H1 (cell line): ENCODE measurements at regions not wholly inside any gene's neighbourhood (a gene's known extent, or its start where the extent isn't known, plus 50 kb on each side); places are given as distances from the start of the nearest gene placed in this dataset.

Experiments
- CTCF ChIA-PET: fragments of 300-600 bp; sonication (Branson Sonifier 250); formaldehyde crosslinking; loops from one replicate; lab custom pipeline; 2021; ENCODE audit not compliant: partially characterized antibody; lab: Charles Lee
- POLR2A ChIA-PET: fragments of 300-600 bp; sonication (Branson Sonifier 250); formaldehyde crosslinking; loops from one replicate; lab custom pipeline; 2021; ENCODE audit warnings: inconsistent platforms; ENCODE audit not compliant: partially characterized antibody; lab: Charles Lee
- DNase-seq, 2 experiments: peaks; one replicate each; pipeline versions ENCODE4 v3.0.0 to v3.0.0-alpha.2; 2010 to 2022; ENCODE audit warnings: low spot score in 2 of 2, low read depth in 1 of 2, mixed read lengths in 1 of 2
- FAIRE-seq: peaks from 2 replicates; lab custom pipeline; 2011; peaks lifted over from hg19 to GRCh38; lab: Jason Lieb, UNC
- H2AFZ ChIP-seq: 2 replicates; pipeline ENCODE4 v1.8.1; 2012; ENCODE audit warnings: low read length, inconsistent platforms
- H2AK5ac ChIP-seq: 2 replicates; pipeline ENCODE4 v1.6.1; 2013; ENCODE audit warnings: low read depth, low read length
- H2BK120ac ChIP-seq: replicated peaks from 2 replicates; pipeline ENCODE3; 2013; ENCODE audit warnings: low read depth, low read length, inconsistent platforms
- H2BK12ac ChIP-seq: 2 replicates; pipeline ENCODE4 v1.6.1; 2013; ENCODE audit warnings: low read depth, low read length
- H2BK15ac ChIP-seq: 2 replicates; pipeline ENCODE4 v1.6.1; 2013; ENCODE audit warnings: low read length
- H2BK20ac ChIP-seq: 2 replicates; pipeline ENCODE4 v1.6.1; 2013; ENCODE audit warnings: low read length
- H2BK5ac ChIP-seq: 2 replicates; pipeline ENCODE4 v1.6.1; 2013; ENCODE audit warnings: low read depth, low read length
- H3K14ac ChIP-seq: 2 replicates; pipeline ENCODE4 v1.6.1; 2013; ENCODE audit warnings: inconsistent platforms; ENCODE audit not compliant: insufficient read length
- H3K18ac ChIP-seq: 2 replicates; pipeline ENCODE4 v1.6.1; 2013; ENCODE audit warnings: low read length; ENCODE audit errors: extremely low read depth
- H3K23ac ChIP-seq: 2 replicates; pipeline ENCODE4 v1.6.1; 2013; ENCODE audit warnings: inconsistent platforms; ENCODE audit not compliant: insufficient read length
- H3K23me2 ChIP-seq: 2 replicates; pipeline ENCODE4 v1.6.1; 2013; ENCODE audit warnings: low read depth, low read length
- H3K27ac ChIP-seq: 2 replicates; pipeline ENCODE4 v1.6.1; 2011; ENCODE audit warnings: low read depth, low read length, inconsistent platforms
- H3K27me3 ChIP-seq, 4 experiments: replicated peaks in 1 of 4; 1 replicate in 1 of 4; 2 replicates in 3 of 4; pipeline versions ENCODE4 v1.6.1 to v1.8.1; 2011 to 2013; ENCODE audit warnings: low read length in 3 of 4, mild to moderate bottlenecking in 3 of 4, inconsistent platforms in 2 of 4, mixed read lengths in 2 of 4, moderate library complexity in 1 of 4; ENCODE audit not compliant: control insufficient read depth in 3 of 4, insufficient read depth in 3 of 4; ENCODE audit errors: extremely low read depth in 1 of 4
- H3K36me3 ChIP-seq, 4 experiments: 2 replicates each; pipeline versions ENCODE4 v1.6.1 to v1.8.1; 2011 to 2013; ENCODE audit warnings: mild to moderate bottlenecking in 4 of 4, low read length in 3 of 4, moderate library complexity in 2 of 4, control low read depth in 1 of 4, inconsistent platforms in 1 of 4; ENCODE audit not compliant: insufficient read depth in 4 of 4, control insufficient read depth in 2 of 4
- H3K4ac ChIP-seq: replicated peaks from 2 replicates; pipeline ENCODE3; 2013; ENCODE audit warnings: low read length, low read depth, mixed read lengths, inconsistent platforms; ENCODE audit not compliant: insufficient read length
- H3K4me1 ChIP-seq, 4 experiments: replicated peaks in 1 of 4; 1 replicate in 1 of 4; 2 replicates in 3 of 4; pipeline versions ENCODE4 v1.6.1 to v1.8.1; 2011 to 2013; ENCODE audit warnings: low read length in 3 of 4, inconsistent platforms in 2 of 4, mixed read lengths in 1 of 4; ENCODE audit not compliant: insufficient read depth in 4 of 4, control insufficient read depth in 3 of 4
- H3K4me2 ChIP-seq, 2 experiments: 2 replicates each; pipeline versions ENCODE4 v1.6.1 to v1.8.1; 2011 to 2013; ENCODE audit warnings: low read depth in 2 of 2, low read length in 2 of 2, control low read depth in 1 of 2, inconsistent platforms in 1 of 2, mild to moderate bottlenecking in 1 of 2; ENCODE audit not compliant: insufficient read depth in 1 of 2
- H3K4me3 ChIP-seq, 4 experiments: fragments of 200-600, 300-600 bp in 1 of 4; sonication (generic), shearing (Covaris generic), sonication (Bioruptor Twin) in 1 of 4; 2 replicates each; pipeline versions ENCODE4 v1.5.1 to v1.8.1; 2011 to 2016; ENCODE audit warnings: low read length in 4 of 4, low read depth in 3 of 4, control low read depth in 2 of 4, inconsistent platforms in 2 of 4, mild to moderate bottlenecking in 2 of 4, mixed read lengths in 1 of 4, moderate library complexity in 1 of 4; ENCODE audit not compliant: insufficient read depth in 2 of 4; ENCODE audit errors: extremely low read depth in 1 of 4
- H3K56ac ChIP-seq: replicated peaks from 2 replicates; pipeline ENCODE3; 2013; ENCODE audit warnings: low read depth, mild to moderate bottlenecking, mixed read lengths, low read length, inconsistent platforms; ENCODE audit not compliant: insufficient read length
- H3K79me1 ChIP-seq: 2 replicates; pipeline ENCODE4 v1.6.1; 2013; ENCODE audit warnings: low read depth, low read length, control low read depth
- H3K79me2 ChIP-seq, 2 experiments: 2 replicates each; pipeline versions ENCODE4 v1.6.1 to v1.8.1; 2012 to 2013; ENCODE audit warnings: low read length in 2 of 2, mild to moderate bottlenecking in 2 of 2, inconsistent platforms in 1 of 2; ENCODE audit not compliant: insufficient read depth in 2 of 2, control insufficient read depth in 1 of 2
- H3K9ac ChIP-seq, 4 experiments: replicated peaks in 1 of 4; 1 replicate in 1 of 4; 2 replicates in 3 of 4; pipeline versions ENCODE4 v1.6.1 to v1.8.1; 2011 to 2013; ENCODE audit warnings: low read depth in 3 of 4, low read length in 3 of 4, control low read depth in 2 of 4, mild to moderate bottlenecking in 2 of 4, moderate library complexity in 2 of 4, inconsistent platforms in 1 of 4; ENCODE audit errors: extremely low read depth in 1 of 4
- H3K9me3 ChIP-seq, 2 experiments: 2 replicates each; pipeline versions ENCODE4 v1.6.1 to v1.8.1; 2012 to 2013; ENCODE audit warnings: mild to moderate bottlenecking in 2 of 2, moderate library complexity in 2 of 2, control low read depth in 1 of 2, inconsistent platforms in 1 of 2, low read depth in 1 of 2, low read length in 1 of 2, mixed read lengths in 1 of 2; ENCODE audit not compliant: insufficient read depth in 2 of 2
- H4K20me1 ChIP-seq, 2 experiments: replicated peaks in 1 of 2; 2 replicates each; pipeline versions ENCODE3 to v1.8.1; 2011 to 2013; ENCODE audit warnings: inconsistent platforms in 2 of 2, low read length in 2 of 2, mild to moderate bottlenecking in 1 of 2; ENCODE audit not compliant: insufficient read depth in 2 of 2, control insufficient read depth in 1 of 2
- H4K5ac ChIP-seq: 2 replicates; pipeline ENCODE4 v1.6.1; 2013; ENCODE audit warnings: low read length, low read depth, mixed read lengths, inconsistent platforms; ENCODE audit not compliant: insufficient read length
- H4K8ac ChIP-seq: 2 replicates; pipeline ENCODE4 v1.8.0; 2013; ENCODE audit warnings: mild to moderate bottlenecking, moderate library complexity, low read length, inconsistent platforms; ENCODE audit not compliant: insufficient read depth; ENCODE audit errors: extremely low read depth
- H4K91ac ChIP-seq: replicated peaks from 2 replicates; pipeline ENCODE3; 2013; ENCODE audit warnings: low read length, mixed read lengths, inconsistent platforms; ENCODE audit not compliant: insufficient read length
- WGBS, 2 experiments: shearing (Covaris generic) in 1 of 2; methylation state at CpG; one replicate each; pipeline versions ENCODE4 v1.1.6 to v1.1.7; 2013 to 2015; ENCODE audit warnings: low lambda C conversion rate in 2 of 2, mixed read lengths in 2 of 2, inconsistent platforms in 1 of 2, low coverage in 1 of 2, missing lambda C conversion rate in 1 of 2; ENCODE audit not compliant: insufficient replicate concordance in 2 of 2, insufficient coverage in 1 of 2, insufficient read length in 1 of 2; ENCODE audit errors: extremely low coverage in 1 of 2, missing lambda C conversion rate in 1 of 2; 5-methylcytosine and 5-hydroxymethylcytosine counted together

DNA sequence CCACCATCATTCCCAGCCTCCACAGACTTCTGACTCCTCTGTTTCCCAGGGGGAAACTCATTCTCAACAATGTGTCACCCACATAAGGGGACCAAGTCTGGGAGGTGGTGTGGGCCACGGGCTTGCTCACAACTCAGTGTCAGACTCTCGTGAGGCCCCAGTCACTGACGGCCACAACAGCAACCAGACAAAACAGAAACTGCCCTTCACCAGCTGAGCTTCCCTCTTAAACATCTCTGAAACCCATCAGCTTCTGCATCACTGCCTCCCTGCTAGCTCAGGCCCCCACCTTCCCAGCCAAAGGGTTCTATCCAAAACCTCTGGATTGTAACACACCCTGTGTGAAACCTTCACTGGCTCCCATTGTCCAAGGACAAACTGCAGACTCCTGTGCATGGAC lies 273.4 kb downstream of the CDK5RAP2 start:
- Histone ChIP-seq H3K4me3 (no peak overlapping the region), H2BK120ac (no peak overlapping the region), H4K5ac (no peak overlapping the region), H2BK5ac (no peak overlapping the region), H3K79me1 (no peaks in the 10 kb centered on the region), H4K8ac (peak overlapping the region; percentile 14; the same call in 1 of the 2 replicates), H4K20me1 (no peaks in the 10 kb centered on the region), H3K56ac (no peak overlapping the region), H2AK5ac (no peak overlapping the region), H3K9ac (no peak overlapping the region), H2BK15ac (no peak overlapping the region), H3K27ac (no peak overlapping the region), H2AFZ (no peak overlapping the region), H3K36me3 (no peaks in the 10 kb centered on the region), H3K4ac (no peak overlapping the region), H3K27me3 (no peaks in the 10 kb centered on the region), H3K4me1 (peaks cover 0 to 13% (median 3%) of the 10 kb centered on the region in 4 experiments; a peak in 5 of 7 replicates), H3K79me2 (no peaks in the 10 kb centered on the region), H3K14ac (no peak overlapping the region), H4K91ac (no peak overlapping the region), H3K4me2 (no peak overlapping the region), H2BK12ac (no peak overlapping the region), H3K23me2 (no peaks in the 10 kb centered on the region; the same call in 1 of the 2 replicates), H3K9me3 (no peaks in the 10 kb centered on the region), H3K23ac (no peak overlapping the region), H2BK20ac (no peak overlapping the region), H3K18ac (no peak overlapping the region)
- FAIRE-seq (no peak), DNase-seq (no peak)
- POLR2A ChIA-PET, result no interaction called here
- CTCF ChIA-PET, result interaction anchor here (1.2 kb wide), 1 partner anchor 18 kb away, joined by 5 read pairs; no protein-coding TSS in a partner anchor
- WGBS, 2 experiments, result 94% methylated on average over 3 of the region's 3 CpGs; no CpG with 5 or more reads in 1 of the 2 experiments
